Gastroesophageal sphincter (tissue), 3 donors: ENCODE measurements at regions not wholly inside any gene's neighbourhood (a gene's known extent, or its start where the extent isn't known, plus 50 kb on each side); places are given as distances from the start of the nearest gene placed in this dataset.

Source experiments
- POLR2A ChIP-seq, 2 donors: fragments of 450-650 bp; IDR thresholded peaks; one replicate each; pipeline ENCODE4 v1.6.1; 2017; ENCODE audit warnings: antibody characterized with exemption in 2 of 2, mild to moderate bottlenecking in 2 of 2, moderate library complexity in 1 of 2
- POLR2AphosphoS5 ChIP-seq: sonication (generic); formaldehyde crosslinking; IDR thresholded peaks from one replicate; pipeline ENCODE4 v1.6.1; 2017; ENCODE audit warnings: antibody characterized with exemption
- TF ChIP-seq, protein P1 (sequence below), 4 experiments: fragments of 200-600 bp in 2 of 4; fragments of 450-650 bp in 2 of 4; sonication (generic) in 1 of 4; IDR thresholded peaks; one replicate each; pipeline ENCODE4 v1.5.1; 2017 to 2019; ENCODE audit warnings: antibody characterized with exemption in 4 of 4, mild to moderate bottlenecking in 2 of 4, moderate library complexity in 2 of 4

- TF ChIP-seq, protein P1, sequence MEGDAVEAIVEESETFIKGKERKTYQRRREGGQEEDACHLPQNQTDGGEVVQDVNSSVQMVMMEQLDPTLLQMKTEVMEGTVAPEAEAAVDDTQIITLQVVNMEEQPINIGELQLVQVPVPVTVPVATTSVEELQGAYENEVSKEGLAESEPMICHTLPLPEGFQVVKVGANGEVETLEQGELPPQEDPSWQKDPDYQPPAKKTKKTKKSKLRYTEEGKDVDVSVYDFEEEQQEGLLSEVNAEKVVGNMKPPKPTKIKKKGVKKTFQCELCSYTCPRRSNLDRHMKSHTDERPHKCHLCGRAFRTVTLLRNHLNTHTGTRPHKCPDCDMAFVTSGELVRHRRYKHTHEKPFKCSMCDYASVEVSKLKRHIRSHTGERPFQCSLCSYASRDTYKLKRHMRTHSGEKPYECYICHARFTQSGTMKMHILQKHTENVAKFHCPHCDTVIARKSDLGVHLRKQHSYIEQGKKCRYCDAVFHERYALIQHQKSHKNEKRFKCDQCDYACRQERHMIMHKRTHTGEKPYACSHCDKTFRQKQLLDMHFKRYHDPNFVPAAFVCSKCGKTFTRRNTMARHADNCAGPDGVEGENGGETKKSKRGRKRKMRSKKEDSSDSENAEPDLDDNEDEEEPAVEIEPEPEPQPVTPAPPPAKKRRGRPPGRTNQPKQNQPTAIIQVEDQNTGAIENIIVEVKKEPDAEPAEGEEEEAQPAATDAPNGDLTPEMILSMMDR (IDR thresholded peaks at IDR 0.05), result no peak
- no peak for TF ChIP-seq POLR2AphosphoS5
- no peak for TF ChIP-seq POLR2A (IDR thresholded peaks at IDR 0.05)
Observed at GRCh38 chr1:189696297-189696696, 781.4 kb downstream of the BRINP3 start.
